Smooth muscle cell (in vitro differentiated cells): ENCODE measurements at regions not wholly inside any gene's neighbourhood (a gene's known extent, or its start where the extent isn't known, plus 50 kb on each side); places are given as distances from the start of the nearest gene placed in this dataset.
"Not testable (repeated sequence)": the region's sequence is repeated elsewhere in the genome, so short reads cannot be mapped to it uniquely, and the experiment has no call there.

Experiments
- DNase-seq: peaks from one replicate; lab custom pipeline; 2025; ENCODE audit not compliant: unreplicated experiment; lab: John Stamatoyannopoulos, UW
- H2AFZ ChIP-seq: fragments of 200-600 bp; sonication (generic); 2 replicates; pipeline ENCODE4 v1.6.0; 2016; ENCODE audit warnings: antibody characterized with exemption, low read depth, mild to moderate bottlenecking
- H3F3A ChIP-seq: fragments of 200-600 bp; sonication (generic); 2 replicates; pipeline ENCODE4 v1.6.0; 2017; ENCODE audit warnings: antibody characterized with exemption, low read depth
- H3K27ac ChIP-seq: fragments of 200-600 bp; sonication (generic); 2 replicates; pipeline ENCODE4 v1.5.1; 2016; ENCODE audit warnings: low read depth, mild to moderate bottlenecking
- H3K27me3 ChIP-seq: fragments of 200-600 bp; sonication (generic); 2 replicates; pipeline ENCODE4 v1.6.1; 2016; ENCODE audit warnings: low read depth, mild to moderate bottlenecking
- H3K36me3 ChIP-seq: fragments of 200-600 bp; sonication (generic); 2 replicates; pipeline ENCODE4 v1.5.1; 2016; ENCODE audit warnings: low read depth
- H3K4me1 ChIP-seq: fragments of 200-600 bp; sonication (generic); 2 replicates; pipeline ENCODE4 v1.5.1; 2016; ENCODE audit warnings: low read depth
- H3K4me2 ChIP-seq: fragments of 200-600 bp; sonication (generic); 2 replicates; pipeline ENCODE4 v1.6.0; 2016; ENCODE audit warnings: mild to moderate bottlenecking
- H3K4me3 ChIP-seq: fragments of 200-600 bp; sonication (generic); 2 replicates; pipeline ENCODE4 v1.5.1; 2016; ENCODE audit warnings: mild to moderate bottlenecking
- H3K79me2 ChIP-seq: fragments of 200-600 bp; sonication (generic); 2 replicates; pipeline ENCODE4 v1.6.0; 2016; ENCODE audit warnings: low read depth, mild to moderate bottlenecking
- H3K9ac ChIP-seq: fragments of 200-600 bp; sonication (generic); 2 replicates; pipeline ENCODE4 v1.6.0; 2016; ENCODE audit warnings: low read depth
- H3K9me3 ChIP-seq: fragments of 200-600 bp; sonication (generic); replicated peaks from 2 replicates; pipeline ENCODE4 v1.5.1; 2016; ENCODE audit warnings: low read depth
- H4K20me1 ChIP-seq: fragments of 200-600 bp; sonication (generic); 2 replicates; pipeline ENCODE4 v1.6.0; 2016; ENCODE audit warnings: low read depth
- CTCF ChIP-seq: fragments of 200-600 bp; sonication (generic); IDR thresholded peaks from 2 replicates; pipeline ENCODE4 v1.5.1; 2017; ENCODE audit warnings: borderline replicate concordance, mild to moderate bottlenecking, antibody characterized with exemption; ENCODE audit not compliant: insufficient read depth, poor library complexity, severe bottlenecking
- WGBS: methylation state at CpG from one replicate; pipeline ENCODE4 v1.1.7; 2016; ENCODE audit warnings: low lambda C conversion rate; 5-methylcytosine and 5-hydroxymethylcytosine counted together

DNA sequence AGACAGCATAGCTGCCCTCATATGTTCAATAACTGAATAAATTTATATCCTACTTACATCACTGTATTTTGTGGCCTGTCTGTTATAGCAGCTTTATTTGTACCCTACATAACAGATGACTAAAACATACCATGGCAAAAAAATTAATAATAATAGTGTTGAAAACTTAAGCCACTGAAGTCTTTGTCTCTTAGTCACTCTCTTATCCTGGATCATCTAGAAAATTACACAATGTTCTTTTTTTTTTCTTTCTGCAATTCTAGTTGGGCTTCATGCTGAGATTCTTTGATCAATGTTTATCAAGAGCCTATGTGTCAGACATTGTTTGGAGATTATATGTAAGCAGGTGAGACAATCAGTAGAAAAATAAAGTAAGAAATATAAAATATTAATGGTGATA, 519.3 kb upstream of the ARPP21 start:
- no peak overlapping the region for H3K4me2 ChIP-seq
- H3K9ac ChIP-seq: no peak overlapping the region
- H3K9me3 ChIP-seq: no peaks in the 10 kb centered on the region
- TF ChIP-seq CTCF: no peak
- no peaks in the 10 kb centered on the region for H3K36me3 ChIP-seq
- H3K27ac ChIP-seq: no peak overlapping the region
- no peaks in the 10 kb centered on the region for H3K4me1 ChIP-seq
- H3F3A ChIP-seq: no peaks in the 10 kb centered on the region
- H3K79me2 ChIP-seq: no peaks in the 10 kb centered on the region
- DNase-seq: no peak
- no peaks in the 10 kb centered on the region for H4K20me1 ChIP-seq
- H2AFZ ChIP-seq: no peak overlapping the region
- H3K4me3 ChIP-seq: no peak overlapping the region
- H3K27me3 ChIP-seq: no peaks in the 10 kb centered on the region

DNA sequence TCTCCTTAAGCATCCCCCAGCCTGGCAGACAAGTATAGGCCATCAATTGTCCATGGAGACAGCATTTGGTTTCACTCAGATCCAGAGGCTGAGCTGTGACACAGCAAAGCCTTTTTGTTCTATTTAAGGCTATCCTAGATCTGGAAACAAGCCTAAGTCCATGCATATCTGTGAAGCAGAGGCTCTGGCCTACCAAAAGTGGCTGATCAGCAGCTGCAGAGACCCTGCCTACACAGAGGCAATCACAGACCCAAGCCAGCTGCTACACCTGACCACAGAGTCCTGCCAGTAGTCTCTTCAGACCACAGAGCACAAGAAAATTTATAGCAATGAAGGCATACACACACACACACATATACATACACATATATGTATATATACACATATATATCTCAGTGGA, 501.7 kb upstream of the ARPP21 start:
- Histone ChIP-seq H3K4me2 (no peak overlapping the region), H3K27me3 (no peaks in the 10 kb centered on the region), H3K9ac (no peak overlapping the region), H3K79me2 (no peaks in the 10 kb centered on the region), H4K20me1 (no peaks in the 10 kb centered on the region), H3F3A (no peaks in the 10 kb centered on the region), H3K27ac (no peak overlapping the region), H3K9me3 (no peaks in the 10 kb centered on the region), H3K36me3 (no peaks in the 10 kb centered on the region), H3K4me3 (no peak overlapping the region), H2AFZ (no peak overlapping the region), H3K4me1 (no peaks in the 10 kb centered on the region)
- TF ChIP-seq CTCF: no peak
- no peak for DNase-seq

- Histone ChIP-seq H3K4me1 (no peaks in the 10 kb centered on the region), H3F3A (no peaks in the 10 kb centered on the region), H4K20me1 (no peaks in the 10 kb centered on the region), H3K27me3 (no peaks in the 10 kb centered on the region), H3K27ac (no peak overlapping the region), H3K4me3 (no peak overlapping the region), H2AFZ (no peak overlapping the region), H3K9ac (no peak overlapping the region), H3K4me2 (no peak overlapping the region), H3K9me3 (no peaks in the 10 kb centered on the region), H3K79me2 (no peaks in the 10 kb centered on the region), H3K36me3 (no peaks in the 10 kb centered on the region)
- DNase-seq: no peak
- TF ChIP-seq CTCF: no peak
- WGBS: 81% methylated on average over 4 of the region's 4 CpGs
Observed at GRCh38 chr3:35141406-35141805, 497.9 kb upstream of the ARPP21 start.

DNA sequence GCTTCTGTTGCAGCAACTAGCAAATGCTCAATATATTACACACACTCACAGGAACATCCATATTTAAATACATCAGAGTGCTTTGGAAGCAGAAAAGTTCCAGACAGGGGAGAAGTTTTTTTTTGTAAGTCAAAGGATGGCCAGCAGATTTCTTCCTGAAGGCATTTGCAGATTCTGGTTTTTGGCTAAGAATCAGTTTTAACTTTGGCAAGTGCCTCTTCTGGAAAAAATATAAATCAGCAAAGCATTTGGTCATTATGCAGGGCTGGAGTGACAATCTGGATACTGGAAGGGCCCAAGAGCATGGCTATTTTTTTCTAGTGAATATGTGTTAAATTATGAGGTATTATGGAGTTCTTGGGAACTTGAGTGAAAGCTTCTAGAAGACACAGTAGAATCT, 495.3 kb upstream of the ARPP21 start:
- DNase-seq: no peak
- H2AFZ ChIP-seq: no peak overlapping the region
- no peak overlapping the region for H3K4me3 ChIP-seq
- no peak overlapping the region for H3K9ac ChIP-seq
- TF ChIP-seq CTCF: no peak
- H3K4me2 ChIP-seq: no peak overlapping the region
- no peaks in the 10 kb centered on the region for H4K20me1 ChIP-seq
- H3K36me3 ChIP-seq: no peaks in the 10 kb centered on the region
- H3F3A ChIP-seq: no peaks in the 10 kb centered on the region
- H3K79me2 ChIP-seq: no peaks in the 10 kb centered on the region
- H3K27ac ChIP-seq: no peak overlapping the region
- no peaks in the 10 kb centered on the region for H3K4me1 ChIP-seq
- H3K27me3 ChIP-seq: no peaks in the 10 kb centered on the region
- H3K9me3 ChIP-seq: no peaks in the 10 kb centered on the region

DNA sequence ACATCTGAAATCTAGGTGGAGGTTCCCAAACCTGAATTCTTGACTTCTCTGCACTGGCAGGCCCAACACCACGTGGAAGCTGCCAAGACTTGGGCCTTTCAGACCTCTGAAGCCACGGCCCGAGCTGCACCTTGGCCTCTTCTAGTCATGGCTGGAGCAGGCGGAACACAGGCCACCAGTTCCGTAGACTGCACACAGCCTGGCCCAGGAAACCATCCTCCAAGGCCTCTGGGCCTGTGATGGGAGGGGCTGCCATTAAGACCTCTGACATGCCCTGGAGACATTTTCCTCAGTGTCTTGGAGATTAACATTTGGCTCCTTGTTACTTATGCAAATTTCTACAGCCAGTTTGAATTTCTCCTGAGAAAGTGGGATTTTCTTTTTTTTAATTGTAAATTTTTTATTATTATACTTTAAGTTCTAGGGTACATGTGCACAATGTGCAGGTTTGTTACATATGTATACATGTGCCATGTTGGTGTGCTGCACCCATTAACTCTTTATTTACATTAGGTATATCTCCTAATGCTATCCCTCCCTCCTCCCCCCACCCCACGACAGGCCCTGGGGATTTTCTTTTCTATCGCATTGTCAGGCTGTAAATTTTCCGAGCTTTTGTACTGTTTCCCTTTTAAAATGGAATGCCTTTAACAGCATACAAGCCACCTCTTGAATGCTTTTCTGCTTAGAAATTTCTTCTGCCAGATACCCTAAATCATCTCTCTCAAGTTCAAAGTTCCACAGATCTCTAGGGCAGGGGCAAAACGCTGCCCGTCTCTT, 492.9 kb upstream of the ARPP21 start:
- not testable (repeated sequence) for H3K4me2 ChIP-seq, H3K4me1 ChIP-seq, H3K4me3 ChIP-seq, H3K27ac ChIP-seq, H3F3A ChIP-seq, H2AFZ ChIP-seq, H4K20me1 ChIP-seq, H3K79me2 ChIP-seq, DNase-seq, H3K27me3 ChIP-seq, H3K9ac ChIP-seq, H3K36me3 ChIP-seq, H3K9me3 ChIP-seq
- 62% methylated on average over 9 of the region's 10 CpGs for WGBS
